ENCODE measurements at regions not wholly inside any gene's neighbourhood (a gene's known extent, or its start where the extent isn't known, plus 50 kb on each side); places are given as distances from the start of the nearest gene placed in this dataset.

- DNase-seq = no peak
Observed at GRCh38 chr4:159503236-159504008, 400.5 kb downstream of the RAPGEF2 start.

DNA sequence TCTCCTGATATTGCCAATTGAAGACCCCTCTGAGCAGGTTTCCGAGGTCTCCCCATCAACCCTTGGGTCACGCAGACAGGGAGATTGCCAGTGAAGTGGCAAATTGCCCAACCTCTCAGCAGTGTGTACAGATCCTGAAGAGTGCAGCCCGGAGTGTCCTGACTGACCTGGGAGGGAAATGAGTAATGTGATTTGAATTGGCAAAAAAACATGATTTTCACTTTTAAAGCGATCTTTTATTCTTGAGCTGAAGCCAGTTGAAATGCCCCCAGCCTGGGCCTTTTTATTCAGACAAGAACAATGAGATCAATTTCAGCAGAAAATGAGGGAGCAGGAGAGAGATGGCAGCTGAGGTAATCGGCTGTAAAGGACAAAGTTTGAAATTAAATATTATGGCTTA, 401.8 kb downstream of the RAPGEF2 start:
- no peak for DNase-seq

GRCh38 chr4:159505266-159505975, 402.5 kb downstream of the RAPGEF2 start:
- no peak for DNase-seq

GRCh38 chr4:159506801-159507517, 404.1 kb downstream of the RAPGEF2 start:
- no peak for DNase-seq

DNA sequence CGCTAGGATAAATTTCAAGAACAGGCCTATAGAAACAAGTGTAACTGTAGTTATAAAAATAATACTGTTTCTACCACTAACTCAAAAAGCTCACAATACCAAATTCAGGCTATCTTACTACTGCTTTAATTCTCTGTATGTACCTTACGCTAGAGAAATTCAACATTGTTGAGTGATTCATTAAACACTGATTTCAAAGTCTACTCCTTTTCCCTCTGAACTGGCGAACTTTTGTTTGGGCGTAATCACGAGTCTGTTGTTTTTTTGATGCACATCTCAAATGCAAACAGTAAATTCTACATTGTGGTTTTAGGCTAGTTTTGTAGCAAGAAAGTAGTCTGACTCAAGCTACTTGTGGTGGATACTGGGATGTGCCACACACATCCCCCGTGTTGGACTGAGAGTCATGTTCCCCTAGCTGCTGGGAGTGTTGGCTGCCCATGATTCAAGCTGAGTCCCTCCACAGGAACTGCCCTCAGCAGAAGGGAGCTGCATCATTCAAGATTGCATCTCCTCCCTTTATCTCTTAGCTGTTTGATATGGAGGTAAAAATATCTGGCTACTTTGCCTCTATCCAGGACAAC, 406.1 kb downstream of the RAPGEF2 start:
- no peak for DNase-seq

DNA sequence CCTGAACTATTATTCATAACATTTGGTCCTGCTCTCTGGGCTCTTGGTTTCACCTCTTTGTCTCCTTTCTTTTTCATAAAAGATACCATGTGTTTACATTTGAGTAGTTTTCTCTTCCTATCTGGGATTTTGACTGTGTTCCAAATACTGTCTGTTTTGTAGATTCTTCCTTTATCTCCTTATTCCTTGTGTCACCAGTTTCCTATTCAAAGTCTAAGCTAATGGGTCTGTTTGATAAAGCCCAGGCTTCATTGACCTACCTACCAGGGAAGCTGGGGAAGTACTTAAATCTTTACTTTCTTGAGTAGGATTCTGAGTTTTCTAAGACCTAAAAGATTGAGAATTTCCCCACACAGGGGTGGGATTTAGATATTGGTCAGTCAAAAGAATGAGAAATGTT, 409.5 kb downstream of the RAPGEF2 start:
- no peak for DNase-seq

DNA sequence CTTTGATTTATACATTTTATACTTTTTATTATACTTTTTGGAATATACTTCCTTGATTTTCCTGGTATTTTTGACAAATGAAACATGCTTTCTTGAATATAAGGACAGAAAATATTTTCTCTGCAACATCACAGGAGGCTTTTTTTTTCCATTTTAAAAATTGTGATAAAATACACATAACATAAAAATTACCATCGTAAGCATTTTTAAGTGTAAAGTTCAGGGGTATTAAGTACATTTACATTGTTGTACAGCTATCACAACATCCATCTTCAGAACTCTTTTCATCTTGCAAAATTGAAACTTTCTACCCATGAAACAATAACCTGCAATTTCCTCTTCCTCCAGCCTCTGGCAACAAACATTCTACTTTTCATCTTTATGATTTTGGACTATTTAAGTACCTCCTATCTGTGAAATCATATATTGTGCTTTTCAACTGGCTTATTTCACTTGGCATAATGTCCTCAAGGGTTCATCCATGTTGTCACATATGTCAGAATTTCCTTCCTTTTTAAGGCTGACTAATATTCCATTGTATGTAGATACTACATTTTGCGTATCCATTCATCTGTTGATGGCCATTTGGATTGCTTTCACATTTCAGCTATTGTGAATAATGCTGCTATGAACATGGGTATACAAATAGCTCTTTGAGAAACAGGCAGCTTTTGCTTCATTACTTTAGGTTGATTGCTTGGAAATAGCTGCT, 412.6 kb downstream of the RAPGEF2 start:
- no peak for DNase-seq

GRCh38 chr4:159516556-159517140, 413.8 kb downstream of the RAPGEF2 start:
- DNase-seq = no peak

GRCh38 chr4:159520074-159520473, 417.2 kb downstream of the RAPGEF2 start:
- DNase-seq = no peak

- no peak for DNase-seq
Observed at GRCh38 chr4:159526172-159526571, 423.3 kb downstream of the RAPGEF2 start.

GRCh38 chr4:159534655-159535054, 431.8 kb downstream of the RAPGEF2 start:
- no peak for DNase-seq

DNA sequence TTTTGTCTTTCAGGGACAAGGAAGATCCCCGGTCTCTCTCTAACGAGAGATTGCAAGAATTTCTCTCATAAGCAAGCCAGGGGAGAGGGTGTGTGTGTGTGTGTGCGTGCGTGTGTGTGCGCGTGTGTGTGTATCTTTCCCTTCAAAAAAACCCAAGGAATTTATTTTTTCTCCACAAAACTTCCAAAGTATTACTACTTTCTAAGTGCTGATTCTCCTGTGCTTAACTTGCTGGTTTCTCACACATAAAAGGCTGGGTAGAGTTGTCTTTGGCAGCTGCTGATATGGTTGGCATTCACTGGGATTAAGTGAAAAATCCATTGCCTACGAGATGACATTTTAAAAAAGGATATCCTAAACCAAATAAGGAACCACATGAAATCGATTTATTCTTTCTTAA, 435.7 kb downstream of the RAPGEF2 start:
- DNase-seq = no peak

DNA sequence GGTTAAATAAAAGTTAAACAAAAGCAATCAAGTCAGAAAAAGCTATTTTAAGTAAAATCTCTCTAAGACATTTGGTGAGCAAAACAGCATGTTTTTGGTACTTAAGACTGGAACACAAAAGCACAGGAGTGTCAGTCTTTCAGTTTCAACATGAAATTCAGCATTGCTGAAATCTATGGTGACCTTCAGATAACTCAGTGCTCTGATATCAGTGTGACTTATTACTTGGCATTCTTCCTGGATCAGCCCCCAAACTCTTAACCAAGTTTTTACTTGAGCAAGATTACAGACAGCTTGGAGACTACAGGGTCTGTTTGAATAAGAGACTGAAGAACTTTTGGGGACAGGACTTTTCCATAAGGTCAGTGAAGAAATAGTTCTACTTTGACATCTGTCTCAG, 437.2 kb downstream of the RAPGEF2 start:
- no peak for DNase-seq

DNA sequence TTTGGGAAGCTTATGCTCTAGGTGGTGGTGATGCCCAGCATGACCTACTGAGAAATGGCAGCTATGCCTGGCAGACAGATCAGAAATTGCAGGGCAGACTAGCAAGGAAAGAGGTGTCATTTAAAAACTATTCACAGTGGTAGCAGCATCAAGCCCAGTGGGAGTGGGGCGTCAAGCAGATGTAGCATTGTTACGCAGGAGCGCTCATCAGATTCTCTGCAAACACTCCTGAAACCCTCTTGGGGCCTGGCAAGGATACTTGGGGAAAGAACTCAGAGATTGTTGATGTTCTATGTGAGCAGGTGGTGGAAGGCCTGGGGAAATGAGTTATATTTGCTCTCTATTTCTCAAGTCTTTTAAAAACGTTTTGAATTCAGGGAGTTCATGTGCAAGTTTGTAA, 437.6 kb downstream of the RAPGEF2 start:
- no peak for DNase-seq

DNA sequence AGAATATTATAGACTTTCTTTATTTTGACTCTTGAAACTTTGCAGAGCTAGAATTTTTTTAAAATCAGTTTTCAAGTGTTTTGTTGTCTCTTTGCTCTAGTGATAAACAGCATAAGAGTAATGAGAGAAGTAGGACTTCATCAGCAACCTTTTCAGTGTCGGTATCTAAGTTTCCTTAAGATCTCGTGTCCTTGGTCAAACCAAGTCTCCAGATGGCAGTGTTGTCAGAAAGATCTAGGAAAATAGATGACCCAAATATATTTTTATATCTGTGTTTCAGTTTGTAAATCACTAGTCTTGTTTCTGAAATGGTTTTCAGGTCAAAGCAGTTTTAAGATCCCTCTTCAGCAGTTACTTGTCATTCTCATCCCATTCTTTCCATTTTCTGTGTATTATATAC, 438.3 kb downstream of the RAPGEF2 start:
- DNase-seq = no peak

- DNase-seq = no peak
Observed at GRCh38 chr4:159542296-159542695, 439.4 kb downstream of the RAPGEF2 start.

DNA sequence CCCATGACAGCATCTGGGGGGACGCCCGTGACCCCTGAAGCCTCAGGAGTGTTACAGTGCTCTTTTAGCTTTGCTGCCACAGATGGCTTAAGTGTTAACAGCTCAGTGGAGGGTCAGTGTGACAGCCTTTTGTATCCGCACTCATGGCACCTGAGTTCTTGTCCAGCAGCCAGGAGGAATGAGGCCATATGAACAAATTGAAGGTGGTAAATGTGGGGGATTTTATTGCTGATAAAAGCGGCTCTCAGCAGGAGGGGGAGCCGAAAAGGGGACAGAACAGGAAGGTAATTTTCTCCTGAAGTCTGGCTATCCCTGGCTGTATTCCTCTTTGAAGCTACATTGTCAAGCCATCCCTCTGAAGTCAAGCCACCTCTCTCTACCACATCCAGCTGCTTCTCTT, 441.0 kb downstream of the RAPGEF2 start:
- DNase-seq = no peak

GRCh38 chr4:159545556-159545955, 442.7 kb downstream of the RAPGEF2 start:
- no peak for DNase-seq

GRCh38 chr4:159547645-159548308, 444.9 kb downstream of the RAPGEF2 start:
- DNase-seq = no peak

DNA sequence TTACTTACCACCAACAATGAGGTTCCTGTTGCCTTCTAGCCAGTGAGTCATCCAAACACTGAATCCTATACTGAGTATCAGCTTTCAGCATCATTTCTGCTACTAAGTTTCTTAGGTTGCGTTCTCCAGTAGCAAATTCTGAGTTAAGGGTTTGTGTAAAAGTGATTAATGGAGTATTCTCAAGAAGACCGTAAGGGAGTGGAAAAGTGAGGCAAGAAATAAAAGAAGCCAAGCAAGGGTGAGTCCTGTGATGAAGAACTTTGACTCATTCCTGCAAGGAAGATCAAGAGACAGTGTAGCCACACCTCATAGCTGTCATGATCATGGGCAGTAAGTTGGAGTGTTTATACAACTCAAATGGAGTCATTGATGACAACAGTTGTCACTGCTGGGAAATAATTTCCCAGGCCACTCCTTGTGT, 446.2 kb downstream of the RAPGEF2 start:
- no peak for DNase-seq

GRCh38 chr4:159551281-159551680, 448.4 kb downstream of the RAPGEF2 start:
- DNase-seq = no peak

Data from NCI-H2227 treated with DMSO at 0.1 percent for 48 hours (cell line).